NB4 (cell line): ENCODE measurements at regions not wholly inside any gene's neighbourhood (a gene's known extent, or its start where the extent isn't known, plus 50 kb on each side); places are given as distances from the start of the nearest gene placed in this dataset.

Source experiments
- MAX ChIP-seq: IDR thresholded peaks from 2 replicates; pipeline ENCODE4 v1.6.1; 2011; ENCODE audit warnings: low read depth, low read length
- POLR2A ChIP-seq: IDR thresholded peaks from 2 replicates; pipeline ENCODE4 v1.6.1; 2011; ENCODE audit warnings: mild to moderate bottlenecking; ENCODE audit not compliant: insufficient read length; ENCODE audit errors: extremely low read depth
- TF ChIP-seq, protein P1 (sequence below): IDR thresholded peaks from one replicate; pipeline ENCODE4 v1.5.1; 2012; ENCODE audit warnings: low read depth, low read length

- TF ChIP-seq, protein P1, sequence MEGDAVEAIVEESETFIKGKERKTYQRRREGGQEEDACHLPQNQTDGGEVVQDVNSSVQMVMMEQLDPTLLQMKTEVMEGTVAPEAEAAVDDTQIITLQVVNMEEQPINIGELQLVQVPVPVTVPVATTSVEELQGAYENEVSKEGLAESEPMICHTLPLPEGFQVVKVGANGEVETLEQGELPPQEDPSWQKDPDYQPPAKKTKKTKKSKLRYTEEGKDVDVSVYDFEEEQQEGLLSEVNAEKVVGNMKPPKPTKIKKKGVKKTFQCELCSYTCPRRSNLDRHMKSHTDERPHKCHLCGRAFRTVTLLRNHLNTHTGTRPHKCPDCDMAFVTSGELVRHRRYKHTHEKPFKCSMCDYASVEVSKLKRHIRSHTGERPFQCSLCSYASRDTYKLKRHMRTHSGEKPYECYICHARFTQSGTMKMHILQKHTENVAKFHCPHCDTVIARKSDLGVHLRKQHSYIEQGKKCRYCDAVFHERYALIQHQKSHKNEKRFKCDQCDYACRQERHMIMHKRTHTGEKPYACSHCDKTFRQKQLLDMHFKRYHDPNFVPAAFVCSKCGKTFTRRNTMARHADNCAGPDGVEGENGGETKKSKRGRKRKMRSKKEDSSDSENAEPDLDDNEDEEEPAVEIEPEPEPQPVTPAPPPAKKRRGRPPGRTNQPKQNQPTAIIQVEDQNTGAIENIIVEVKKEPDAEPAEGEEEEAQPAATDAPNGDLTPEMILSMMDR, result no peak
- TF ChIP-seq POLR2A (no peak), MAX (no peak)
These were observed 271.0 kb upstream of the RTL1 start for GRCh38 chr14:101174522-101174838.
